Glutamatergic neuron (in vitro differentiated cells): ENCODE measurements at regions not wholly inside any gene's neighbourhood (a gene's known extent, or its start where the extent isn't known, plus 50 kb on each side); places are given as distances from the start of the nearest gene placed in this dataset.

ENCODE experiments used
- DNase-seq: peaks from one replicate; pipeline ENCODE4 v3.0.0; 2022
- H3K27ac Mint-ChIP-seq: one replicate; pipeline ENCODE4 v1.8.0; 2020; ENCODE audit warnings: mild to moderate bottlenecking, mixed read lengths, inconsistent platforms; ENCODE audit not compliant: unreplicated experiment
- H3K27me3 Mint-ChIP-seq: one replicate; pipeline ENCODE4 v1.8.0; 2020; ENCODE audit warnings: mild to moderate bottlenecking, moderate library complexity, mixed read lengths, inconsistent platforms; ENCODE audit not compliant: unreplicated experiment
- H3K36me3 Mint-ChIP-seq: one replicate; pipeline ENCODE4 v1.8.0; 2020; ENCODE audit warnings: mild to moderate bottlenecking, mixed read lengths, inconsistent platforms; ENCODE audit not compliant: unreplicated experiment
- H3K4me1 Mint-ChIP-seq: one replicate; pipeline ENCODE4 v1.8.0; 2020; ENCODE audit warnings: mild to moderate bottlenecking, low read depth, mixed read lengths, inconsistent platforms; ENCODE audit not compliant: unreplicated experiment
- H3K4me3 Mint-ChIP-seq: one replicate; pipeline ENCODE4 v1.8.0; 2020; ENCODE audit warnings: mild to moderate bottlenecking, mixed read lengths, inconsistent platforms; ENCODE audit not compliant: unreplicated experiment
- H3K9me3 Mint-ChIP-seq: one replicate; pipeline ENCODE4 v1.8.0; 2020; ENCODE audit warnings: mild to moderate bottlenecking, moderate library complexity, mixed read lengths, inconsistent platforms; ENCODE audit not compliant: unreplicated experiment
- CTCF ChIP-seq: fragments of 200-600 bp; sonication (generic); IDR thresholded peaks from one replicate; pipeline ENCODE4 v1.5.0; 2021; ENCODE audit not compliant: partially characterized antibody, unreplicated experiment

GRCh38 chr2:81462420-81462819, 1157.9 kb upstream of the LRRTM1 start:
- Mint-ChIP-seq H3K9me3 (no peaks in the 10 kb centered on the region), H3K4me3 (no peak overlapping the region), H3K36me3 (peaks cover under 1% of the 10 kb centered on the region), H3K27ac (no peak overlapping the region), H3K4me1 (no peaks in the 10 kb centered on the region), H3K27me3 (no peaks in the 10 kb centered on the region)
- TF ChIP-seq CTCF, result no peak
- no peak for DNase-seq

- Mint-ChIP-seq H3K4me1 (no peaks in the 10 kb centered on the region), H3K27ac (no peak overlapping the region), H3K9me3 (no peaks in the 10 kb centered on the region), H3K4me3 (no peak overlapping the region), H3K36me3 (no peaks in the 10 kb centered on the region), H3K27me3 (no peaks in the 10 kb centered on the region)
- no peak for DNase-seq
- TF ChIP-seq CTCF, result no peak
Measured at GRCh38 chr2:81445176-81445575, 1140.6 kb upstream of the LRRTM1 start.

GRCh38 chr2:81437456-81438000, 1133.0 kb upstream of the LRRTM1 start:
- no peak for TF ChIP-seq CTCF
- DNase-seq, result no peak
- H3K4me1 Mint-ChIP-seq, result no peaks in the 10 kb centered on the region
- H3K27ac Mint-ChIP-seq, result no peak overlapping the region
- H3K36me3 Mint-ChIP-seq, result no peaks in the 10 kb centered on the region
- H3K9me3 Mint-ChIP-seq, result no peaks in the 10 kb centered on the region
- H3K27me3 Mint-ChIP-seq, result no peaks in the 10 kb centered on the region
- no peak overlapping the region for H3K4me3 Mint-ChIP-seq

GRCh38 chr2:81436256-81436655, 1131.7 kb upstream of the LRRTM1 start:
- H3K4me1 Mint-ChIP-seq, result no peaks in the 10 kb centered on the region
- H3K4me3 Mint-ChIP-seq, result no peak overlapping the region
- TF ChIP-seq CTCF, result no peak
- H3K9me3 Mint-ChIP-seq, result no peaks in the 10 kb centered on the region
- no peak for DNase-seq
- H3K27me3 Mint-ChIP-seq, result no peaks in the 10 kb centered on the region
- no peaks in the 10 kb centered on the region for H3K36me3 Mint-ChIP-seq
- no peak overlapping the region for H3K27ac Mint-ChIP-seq

GRCh38 chr2:81412681-81413080, 1108.1 kb upstream of the LRRTM1 start:
- Mint-ChIP-seq H3K36me3 (no peaks in the 10 kb centered on the region), H3K27me3 (no peaks in the 10 kb centered on the region), H3K4me1 (no peaks in the 10 kb centered on the region), H3K27ac (no peak overlapping the region), H3K9me3 (no peaks in the 10 kb centered on the region), H3K4me3 (no peak overlapping the region)
- no peak for DNase-seq
- TF ChIP-seq CTCF, result no peak
